ENCODE measurements at regions not wholly inside any gene's neighbourhood (a gene's known extent, or its start where the extent isn't known, plus 50 kb on each side); places are given as distances from the start of the nearest gene placed in this dataset.

GRCh38 chr13:106083620-106084350 lies 451.7 kb downstream of the EFNB2 start:
- TF ChIP-seq, protein P1, sequence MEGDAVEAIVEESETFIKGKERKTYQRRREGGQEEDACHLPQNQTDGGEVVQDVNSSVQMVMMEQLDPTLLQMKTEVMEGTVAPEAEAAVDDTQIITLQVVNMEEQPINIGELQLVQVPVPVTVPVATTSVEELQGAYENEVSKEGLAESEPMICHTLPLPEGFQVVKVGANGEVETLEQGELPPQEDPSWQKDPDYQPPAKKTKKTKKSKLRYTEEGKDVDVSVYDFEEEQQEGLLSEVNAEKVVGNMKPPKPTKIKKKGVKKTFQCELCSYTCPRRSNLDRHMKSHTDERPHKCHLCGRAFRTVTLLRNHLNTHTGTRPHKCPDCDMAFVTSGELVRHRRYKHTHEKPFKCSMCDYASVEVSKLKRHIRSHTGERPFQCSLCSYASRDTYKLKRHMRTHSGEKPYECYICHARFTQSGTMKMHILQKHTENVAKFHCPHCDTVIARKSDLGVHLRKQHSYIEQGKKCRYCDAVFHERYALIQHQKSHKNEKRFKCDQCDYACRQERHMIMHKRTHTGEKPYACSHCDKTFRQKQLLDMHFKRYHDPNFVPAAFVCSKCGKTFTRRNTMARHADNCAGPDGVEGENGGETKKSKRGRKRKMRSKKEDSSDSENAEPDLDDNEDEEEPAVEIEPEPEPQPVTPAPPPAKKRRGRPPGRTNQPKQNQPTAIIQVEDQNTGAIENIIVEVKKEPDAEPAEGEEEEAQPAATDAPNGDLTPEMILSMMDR (IDR thresholded peaks at IDR 0.05) = peak; percentile 43 to 71 (median 65)
- TF ChIP-seq POLR2A (IDR thresholded peaks at IDR 0.05) = no peak
